Neural crest cell (in vitro differentiated cells): ENCODE measurements at regions not wholly inside any gene's neighbourhood (a gene's known extent, or its start where the extent isn't known, plus 50 kb on each side); places are given as distances from the start of the nearest gene placed in this dataset.
A peak's percentile ranks its signal among the peaks of the same experiment; 100 is the strongest.

Experiments
- DNase-seq: peaks from one replicate; pipeline ENCODE4 v3.0.0; 2021; ENCODE audit warnings: low read depth, mixed read lengths, low spot score
- H3K27ac Mint-ChIP-seq: one replicate; pipeline ENCODE4 v1.8.0; 2021; ENCODE audit warnings: mild to moderate bottlenecking, mixed read lengths; ENCODE audit not compliant: unreplicated experiment
- H3K27me3 Mint-ChIP-seq: 2 replicates; pipeline ENCODE4 v1.8.0; 2021; ENCODE audit warnings: low read depth, mild to moderate bottlenecking, mixed read lengths
- H3K36me3 Mint-ChIP-seq: 2 replicates; pipeline ENCODE4 v1.8.0; 2021; ENCODE audit warnings: low read depth, mild to moderate bottlenecking, mixed read lengths
- H3K4me1 Mint-ChIP-seq: 2 replicates; pipeline ENCODE4 v1.8.0; 2021; ENCODE audit warnings: mixed read lengths
- H3K4me3 Mint-ChIP-seq: one replicate; pipeline ENCODE4 v1.8.0; 2021; ENCODE audit warnings: mild to moderate bottlenecking, mixed read lengths
- H3K9me3 Mint-ChIP-seq: 2 replicates; pipeline ENCODE4 v1.8.0; 2021; ENCODE audit warnings: mixed read lengths
- CTCF ChIP-seq: fragments of 200-600 bp; sonication (generic); conservative IDR thresholded peaks from 2 replicates; pipeline ENCODE4 v1.5.0; 2021; ENCODE audit warnings: antibody characterized with exemption, mild to moderate bottlenecking

GRCh38 chr2:224127871-224128501 lies 88.9 kb upstream of the SERPINE2 start:
- Mint-ChIP-seq H3K9me3 (no peaks in the 10 kb centered on the region), H3K4me1 (no peaks in the 10 kb centered on the region), H3K36me3 (no peaks in the 10 kb centered on the region), H3K4me3 (no peak overlapping the region), H3K27ac (no peak overlapping the region), H3K27me3 (no peaks in the 10 kb centered on the region)
- DNase-seq = no peak
- TF ChIP-seq CTCF = no peak

- no peaks in the 10 kb centered on the region for H3K27me3 Mint-ChIP-seq
- H3K27ac Mint-ChIP-seq = peak overlapping the region; percentile 60
Measured at GRCh38 chr2:224126440-224126839, 87.4 kb upstream of the SERPINE2 start.

GRCh38 chr2:224126003-224126402 lies 86.9 kb upstream of the SERPINE2 start:
- Mint-ChIP-seq H3K9me3 (peaks cover 9% of the 10 kb centered on the region), H3K27me3 (no peaks in the 10 kb centered on the region), H3K4me1 (peaks cover 5% of the 10 kb centered on the region), H3K36me3 (no peaks in the 10 kb centered on the region), H3K4me3 (no peak overlapping the region), H3K27ac (no peak overlapping the region)
- no peak for TF ChIP-seq CTCF
- no peak for DNase-seq

More at GRCh38 chr2:224126440-224126839, 87.4 kb upstream of the SERPINE2 start:
- H3K36me3 Mint-ChIP-seq = no peaks in the 10 kb centered on the region
- peaks cover 2% of the 10 kb centered on the region for H3K4me1 Mint-ChIP-seq
- H3K9me3 Mint-ChIP-seq = peaks cover 7% of the 10 kb centered on the region
- no peak for TF ChIP-seq CTCF
- H3K4me3 Mint-ChIP-seq = no peak overlapping the region
- DNase-seq = no peak

GRCh38 chr2:224122542-224122941 lies 83.5 kb upstream of the SERPINE2 start:
- Mint-ChIP-seq H3K27ac (no peak overlapping the region), H3K9me3 (peaks cover 23% of the 10 kb centered on the region), H3K4me1 (peaks cover 5% of the 10 kb centered on the region), H3K4me3 (no peak overlapping the region), H3K36me3 (peaks cover 3% of the 10 kb centered on the region), H3K27me3 (peaks cover 2% of the 10 kb centered on the region)
- DNase-seq = no peak
- TF ChIP-seq CTCF = no peak

- Mint-ChIP-seq H3K4me3 (no peak overlapping the region), H3K36me3 (peaks cover 3% of the 10 kb centered on the region), H3K27me3 (peaks cover 2% of the 10 kb centered on the region), H3K27ac (no peak overlapping the region), H3K4me1 (peaks cover 5% of the 10 kb centered on the region), H3K9me3 (peaks cover 32% of the 10 kb centered on the region)
- DNase-seq = no peak
- TF ChIP-seq CTCF = no peak
Measured at GRCh38 chr2:224121406-224122067, 82.5 kb upstream of the SERPINE2 start.
